RCC 7860 (cell line): ENCODE measurements at regions not wholly inside any gene's neighbourhood (a gene's known extent, or its start where the extent isn't known, plus 50 kb on each side); places are given as distances from the start of the nearest gene placed in this dataset.
"Not testable (repeated sequence)": the region's sequence is repeated elsewhere in the genome, so short reads cannot be mapped to it uniquely, and the experiment has no call there.

Experiments
- DNase-seq: peaks from one replicate; pipeline ENCODE4 v3.0.0-alpha.2; 2015; ENCODE audit warnings: low spot score
- FAIRE-seq: peaks from 2 replicates; lab custom pipeline; 2012; peaks lifted over from hg19 to GRCh38; lab: Jason Lieb, UNC

DNA sequence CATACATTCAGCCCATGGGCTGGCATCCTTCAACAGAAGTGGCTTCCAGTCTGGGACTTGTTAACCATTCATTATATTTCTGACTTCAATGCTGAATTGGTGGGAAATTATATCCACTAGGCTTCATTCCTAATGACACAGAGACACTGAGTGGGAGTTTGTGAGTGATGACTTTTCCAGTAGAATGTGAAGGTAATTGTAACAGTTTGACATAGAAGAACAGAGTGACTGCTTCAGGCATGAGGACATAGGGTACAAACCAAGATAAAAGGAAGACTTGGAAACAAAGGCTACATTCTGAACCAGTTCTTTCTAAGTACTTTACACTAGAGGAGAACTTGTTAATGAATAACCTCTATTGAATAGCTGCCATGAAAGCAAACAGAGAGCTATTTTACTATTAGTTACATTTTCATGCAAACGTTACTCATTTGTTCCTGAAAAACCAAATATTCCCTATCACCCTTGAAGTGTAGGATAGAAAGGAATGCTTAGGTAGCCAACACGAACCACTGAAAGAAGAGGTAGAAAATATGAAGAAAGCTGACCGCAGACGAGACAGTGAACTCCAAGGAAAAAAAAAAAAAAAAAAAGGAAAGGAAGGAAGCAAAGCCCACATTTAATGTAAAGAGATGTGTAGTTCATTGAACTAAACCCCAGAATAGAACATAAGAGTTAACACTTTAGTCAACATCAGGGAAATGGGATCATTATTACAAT lies 237.0 kb upstream of the SEMA3C start:
- FAIRE-seq, result peak; percentile 100
- DNase-seq, result peak; percentile 100

DNA sequence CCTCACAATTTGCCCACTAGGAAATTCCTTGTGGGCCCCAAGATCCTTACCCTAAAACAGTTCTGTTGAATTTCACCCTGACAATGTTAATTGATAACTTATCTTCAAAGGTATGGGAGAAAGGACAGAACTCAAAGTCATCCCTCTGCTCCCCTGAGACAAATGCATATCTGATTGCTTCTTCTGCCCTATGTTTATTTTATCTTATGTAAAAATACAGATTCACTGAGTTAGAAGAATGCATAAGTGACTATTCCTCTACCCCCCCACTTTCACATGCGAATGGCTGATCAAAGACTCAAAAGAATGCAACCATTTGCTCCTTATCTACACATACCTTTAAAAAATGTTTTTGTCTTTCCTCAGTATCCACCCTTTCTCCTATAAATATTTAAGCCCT lies 235.7 kb upstream of the SEMA3C start:
- DNase-seq, result no peak
- FAIRE-seq, result no peak

DNA sequence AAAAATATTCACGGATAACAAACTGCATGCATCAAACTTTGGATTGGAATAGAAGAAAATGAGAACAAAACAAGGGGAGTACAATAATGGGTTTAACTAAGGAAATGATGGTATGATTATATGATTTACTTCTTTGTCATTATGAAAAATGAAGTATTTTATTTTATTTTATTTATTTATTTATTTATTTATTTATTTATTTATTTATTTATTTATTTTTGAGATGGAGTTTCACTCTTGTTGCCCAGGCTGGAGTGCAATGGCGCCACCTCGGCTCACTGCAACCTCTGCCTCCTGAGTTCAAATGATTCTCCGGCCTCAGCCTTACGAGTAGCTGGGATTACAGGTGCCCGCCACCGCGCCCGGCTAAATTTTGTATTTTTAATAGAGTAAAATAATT lies 234.1 kb upstream of the SEMA3C start:
- DNase-seq, FAIRE-seq: not testable (repeated sequence)

DNA sequence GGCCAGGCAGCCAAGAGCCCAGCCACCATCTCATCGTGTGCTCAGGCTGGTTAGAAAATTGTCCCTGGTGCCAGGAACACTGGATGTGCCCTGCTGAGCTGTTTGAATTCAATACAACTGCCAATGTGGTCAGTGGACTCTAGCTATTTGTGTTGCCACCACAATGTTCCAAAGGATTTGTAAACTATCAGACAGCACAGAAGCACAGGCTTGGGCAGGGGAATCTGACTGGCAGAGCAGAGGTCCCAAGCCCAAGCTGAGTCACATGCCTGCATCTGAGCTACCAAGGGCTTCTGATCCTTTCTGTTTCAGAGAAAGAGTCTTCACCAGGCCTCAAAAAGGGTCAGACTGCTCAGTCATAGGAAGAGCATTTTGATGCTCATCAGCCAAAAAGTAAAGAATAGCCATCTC lies 232.1 kb upstream of the SEMA3C start:
- DNase-seq (peak; percentile 51), FAIRE-seq (no peak)

DNA sequence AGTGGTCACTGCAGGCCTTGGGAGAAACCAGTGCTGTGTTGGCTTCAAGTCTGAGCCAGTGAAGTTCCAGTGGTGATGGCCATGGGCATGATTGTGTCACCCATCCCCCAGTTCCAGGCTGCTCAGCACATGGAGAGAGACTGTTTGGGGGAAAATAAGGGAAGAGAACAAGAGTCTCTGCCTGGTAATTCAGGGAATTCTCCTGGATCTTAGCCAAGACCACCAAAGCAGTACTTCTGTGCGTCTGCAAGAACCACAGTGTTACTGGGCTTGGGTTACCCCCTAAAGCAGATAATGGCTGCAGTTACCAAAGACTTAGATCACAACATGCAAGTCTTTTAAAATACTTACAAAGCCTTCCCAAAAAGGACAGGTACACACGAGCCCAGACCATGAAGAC lies 225.0 kb upstream of the SEMA3C start:
- no peak for FAIRE-seq
- DNase-seq, result no peak

DNA sequence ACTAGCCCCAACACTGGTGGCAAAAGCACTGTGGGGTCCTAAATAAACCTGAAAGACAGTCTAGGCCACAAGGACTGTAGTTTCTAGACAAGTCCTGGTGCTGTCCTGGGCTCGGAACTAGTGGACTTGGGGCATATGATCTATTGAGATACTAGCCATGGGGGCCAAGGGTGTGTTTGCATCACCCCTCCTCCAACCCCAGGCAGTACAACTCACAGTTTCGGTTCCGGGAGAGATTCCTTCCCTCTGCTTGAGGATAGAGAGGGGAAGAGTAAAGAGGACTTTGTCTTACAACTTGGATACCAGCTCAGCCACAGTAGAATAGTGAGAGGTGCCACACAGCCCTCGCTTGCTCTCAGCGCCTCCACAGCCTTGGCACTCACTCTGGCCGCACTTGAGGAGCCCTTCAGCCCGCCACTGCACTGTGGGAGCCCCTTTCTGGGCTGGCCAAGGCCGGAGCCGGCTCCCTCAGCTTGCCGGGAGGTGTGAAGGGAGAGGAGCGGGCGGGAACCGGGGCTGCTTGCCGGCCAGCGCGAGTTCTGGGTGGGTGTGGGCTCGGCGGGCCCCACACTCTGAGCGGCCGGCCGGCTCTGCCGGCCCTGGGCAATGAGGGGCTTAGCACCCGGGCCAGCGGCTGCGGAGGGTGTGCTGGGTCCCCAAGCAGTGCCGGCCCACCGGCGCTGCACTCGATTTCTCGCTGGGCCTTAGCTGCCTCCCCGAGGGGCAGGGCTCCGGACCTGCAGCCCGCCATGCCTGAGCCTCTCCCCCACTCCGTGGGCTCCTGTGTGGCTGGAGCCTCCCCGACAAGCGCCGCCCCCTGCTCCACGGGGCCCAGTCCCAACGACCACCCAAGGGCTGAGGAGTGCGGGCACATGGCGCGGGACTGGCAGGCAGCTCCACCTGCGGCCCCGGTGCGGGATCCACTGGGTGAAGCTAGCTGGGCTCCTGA lies 222.7 kb upstream of the SEMA3C start:
- not testable (repeated sequence) for FAIRE-seq

DNA sequence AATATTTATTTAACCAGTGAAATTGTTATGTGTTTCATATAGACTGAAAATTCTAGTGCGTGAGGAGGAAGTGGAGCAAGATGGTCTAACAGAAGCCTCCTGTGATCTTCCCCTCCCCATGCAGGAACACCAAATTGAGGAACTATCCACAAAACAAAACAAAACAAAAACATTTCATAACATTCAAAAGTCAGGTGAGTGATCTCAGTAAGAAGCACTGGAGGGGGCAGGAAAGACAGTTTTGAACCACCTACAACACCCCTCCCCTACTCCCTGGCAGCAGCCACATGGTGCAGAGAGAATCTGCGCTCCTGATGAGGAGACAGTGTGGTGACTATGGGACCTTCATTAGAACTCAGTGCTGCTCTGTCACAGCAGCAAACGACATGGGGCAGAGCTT lies 221.9 kb upstream of the SEMA3C start:
- DNase-seq (no peak), FAIRE-seq (no peak)

More for the DNA sequence above, 222.7 kb upstream of the SEMA3C start:
- not testable (repeated sequence) for DNase-seq

DNA sequence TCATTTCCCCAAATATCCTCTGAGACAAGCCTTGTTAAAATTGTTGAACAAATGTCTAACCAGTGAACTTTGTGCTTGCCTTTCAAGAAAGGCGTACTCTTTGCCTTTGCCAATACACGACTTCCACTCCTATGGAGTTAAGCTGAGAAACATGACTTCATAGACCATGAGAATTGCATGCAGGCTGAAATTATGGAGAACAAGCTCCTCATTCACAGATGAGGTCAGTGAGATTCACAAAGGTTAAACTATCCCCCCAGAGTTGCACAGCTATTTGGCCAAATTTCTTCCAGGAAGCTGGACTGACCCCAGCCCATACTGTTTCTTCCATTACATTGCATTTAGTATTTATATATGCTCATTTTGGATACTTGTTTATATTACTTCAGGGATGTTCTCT lies 221.4 kb upstream of the SEMA3C start:
- FAIRE-seq (no peak), DNase-seq (no peak)

DNA sequence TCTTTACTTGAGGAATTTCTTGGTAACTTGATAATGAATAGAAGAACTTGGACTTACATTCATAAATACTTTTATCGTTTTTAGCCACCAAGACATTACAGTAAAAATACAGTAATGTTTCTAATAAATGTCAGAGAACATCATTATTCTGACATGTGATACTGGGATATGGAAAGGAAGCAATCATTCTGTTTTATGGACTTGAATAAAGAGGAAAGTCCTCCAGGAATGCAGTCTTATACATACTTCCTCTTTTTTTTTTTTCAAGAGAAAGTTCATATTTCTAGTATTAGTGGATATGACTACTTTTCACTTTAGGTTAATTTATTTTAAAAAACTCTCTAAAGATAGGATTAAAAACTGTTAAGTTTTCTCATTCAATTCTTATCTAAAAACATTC lies 220.0 kb upstream of the SEMA3C start:
- DNase-seq (no peak), FAIRE-seq (no peak)

DNA sequence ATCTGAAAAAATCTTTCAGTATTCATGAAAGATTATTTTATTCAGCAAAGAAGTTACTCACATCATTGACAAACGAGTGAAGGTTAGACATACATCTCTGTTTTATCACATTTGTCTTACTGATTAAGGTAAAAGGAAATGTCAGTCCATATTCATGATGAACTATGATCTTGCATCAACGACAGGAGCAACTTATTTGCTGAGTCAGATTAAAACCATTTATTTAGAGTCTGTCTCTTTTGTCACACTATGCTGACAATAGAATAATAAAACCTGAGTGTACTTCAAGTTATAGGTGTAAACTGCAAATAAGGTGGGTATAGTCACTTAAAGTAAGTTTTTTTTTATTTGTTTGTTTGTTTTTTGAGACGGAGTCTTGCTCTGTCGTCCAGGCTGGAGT lies 216.5 kb upstream of the SEMA3C start:
- DNase-seq (no peak), FAIRE-seq (no peak)

DNA sequence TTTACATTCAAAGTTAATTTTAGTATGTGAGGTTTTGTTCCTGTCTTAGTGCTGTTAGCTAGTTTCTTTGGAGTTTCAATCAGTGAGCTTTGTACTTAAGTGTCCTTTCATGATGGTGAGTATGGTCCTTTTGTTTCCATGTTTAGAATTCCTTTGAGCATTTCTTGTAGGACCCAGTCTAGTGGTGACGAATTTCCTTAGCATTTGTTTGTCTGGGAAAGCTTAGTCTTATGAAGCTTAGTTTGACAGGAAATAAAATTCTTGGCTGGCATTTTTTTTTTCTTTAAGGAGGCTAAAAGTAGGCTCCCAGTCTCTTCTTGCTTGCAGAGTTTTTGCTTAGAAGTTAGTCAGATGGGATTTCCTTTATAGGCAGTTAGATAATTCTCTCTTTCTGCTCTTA lies 209.2 kb upstream of the SEMA3C start:
- no peak for FAIRE-seq

DNA sequence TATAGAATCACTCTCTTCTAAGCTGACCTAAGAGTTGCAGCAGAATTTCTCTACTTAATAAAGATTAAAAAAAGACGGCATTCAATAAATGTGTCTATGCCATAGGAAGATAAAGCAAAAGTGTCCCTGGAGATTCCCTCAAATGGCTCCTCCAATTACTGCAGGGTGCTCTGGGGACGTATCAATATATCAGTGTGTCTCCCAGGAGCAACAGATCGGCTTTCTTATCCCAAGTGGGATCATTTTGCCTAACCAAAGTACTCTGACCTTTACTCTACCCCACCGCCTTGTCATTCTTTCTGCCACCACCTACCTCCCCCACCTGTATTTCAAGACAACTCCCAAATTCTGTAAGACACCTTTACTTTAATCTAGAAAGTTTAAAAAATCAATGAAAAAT lies 202.0 kb upstream of the SEMA3C start:
- DNase-seq, result no peak
- FAIRE-seq, result no peak

More for the DNA sequence above, 209.2 kb upstream of the SEMA3C start:
- no peak for DNase-seq

DNA sequence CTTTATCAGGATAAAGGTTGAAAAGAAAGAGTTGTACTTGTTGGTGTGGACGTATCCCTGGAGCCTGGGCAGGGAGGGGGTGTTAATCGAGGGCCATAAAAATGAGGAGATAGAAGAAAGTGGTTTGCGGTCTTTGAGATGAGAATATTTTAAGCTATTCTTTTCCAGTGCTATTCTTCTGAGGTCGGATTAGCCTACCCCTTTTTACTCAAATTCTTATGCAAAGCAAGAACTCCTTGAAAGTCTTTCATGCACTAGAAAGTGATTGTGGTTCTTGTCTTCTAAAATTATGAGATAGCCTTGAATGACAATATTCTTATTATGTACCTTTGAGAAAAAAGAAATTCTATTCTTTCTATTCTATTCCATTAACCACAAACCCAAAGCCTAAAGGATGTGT lies 201.3 kb upstream of the SEMA3C start:
- DNase-seq (no peak), FAIRE-seq (no peak)

DNA sequence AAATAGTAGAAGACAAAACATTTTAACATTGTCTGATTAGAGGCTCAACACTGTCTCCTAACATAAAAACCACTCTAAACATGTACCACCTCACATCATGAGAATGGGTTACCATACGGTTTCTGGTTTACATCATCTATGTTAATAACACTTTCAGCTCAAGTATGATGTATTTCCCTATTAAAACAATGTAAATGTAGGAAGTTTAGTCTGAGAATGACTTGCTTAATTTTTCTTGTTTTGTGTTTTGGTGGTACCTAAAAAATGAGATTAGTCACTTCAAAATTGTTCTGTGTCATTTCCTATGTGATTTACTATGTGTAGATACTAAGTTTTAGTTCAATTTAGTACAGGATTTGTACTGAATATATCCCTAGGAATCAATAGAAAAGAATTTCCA lies 195.8 kb upstream of the SEMA3C start:
- FAIRE-seq, result peak; percentile 47
- DNase-seq, result no peak

DNA sequence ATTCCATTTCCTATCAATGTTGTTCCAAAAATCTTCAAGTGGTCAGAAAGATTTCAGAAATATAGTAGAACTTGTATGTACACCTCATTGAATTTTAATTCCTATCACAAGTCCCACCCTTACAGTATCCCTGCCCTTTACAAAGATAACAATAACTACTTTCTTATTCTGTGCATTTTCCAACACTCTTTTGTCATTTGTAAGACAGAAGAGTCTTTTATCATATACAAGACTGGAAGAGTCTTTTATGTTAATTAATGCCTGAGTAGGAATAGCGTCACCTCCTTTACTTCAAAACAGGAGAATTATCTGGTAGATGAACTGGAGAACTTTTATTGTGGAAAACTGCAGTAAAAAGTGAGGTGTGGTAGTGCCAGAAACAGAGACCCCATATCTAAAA lies 193.9 kb upstream of the SEMA3C start:
- FAIRE-seq (no peak), DNase-seq (no peak)

DNA sequence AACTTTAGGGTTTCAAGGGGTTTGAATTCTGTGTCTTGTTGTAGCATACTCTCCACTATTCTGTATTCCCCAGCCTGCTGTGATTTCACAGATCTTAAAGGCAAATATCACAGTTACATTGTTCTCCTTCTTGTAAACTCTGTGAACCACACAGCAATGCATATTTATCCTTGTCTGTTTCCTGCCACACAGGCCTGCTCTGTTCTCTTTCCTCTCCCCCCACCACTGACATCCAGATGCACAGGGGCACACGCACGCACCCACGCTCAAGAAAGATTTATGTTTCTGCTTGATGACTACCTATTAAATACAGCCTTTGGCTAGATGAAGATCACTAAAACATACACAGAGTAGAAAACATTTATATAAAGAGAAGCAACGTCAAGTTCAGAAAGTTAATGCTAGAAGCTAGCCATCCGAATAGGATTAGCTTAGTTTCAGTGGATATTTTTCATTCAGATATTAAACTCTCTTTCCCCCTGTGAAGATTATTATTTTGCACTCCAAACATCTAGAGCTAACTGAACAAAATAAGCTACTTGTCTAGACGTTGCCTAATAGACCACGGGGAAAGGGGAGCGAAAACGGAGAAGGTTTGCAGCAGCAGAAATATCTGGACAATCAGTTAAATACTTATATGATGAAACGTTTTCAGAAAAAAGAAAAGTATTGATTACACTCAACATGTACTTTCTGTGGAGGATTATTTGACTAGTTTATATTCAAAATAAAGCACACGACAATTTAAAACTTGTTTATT lies 193.1 kb upstream of the SEMA3C start:
- DNase-seq (no peak), FAIRE-seq (no peak)

DNA sequence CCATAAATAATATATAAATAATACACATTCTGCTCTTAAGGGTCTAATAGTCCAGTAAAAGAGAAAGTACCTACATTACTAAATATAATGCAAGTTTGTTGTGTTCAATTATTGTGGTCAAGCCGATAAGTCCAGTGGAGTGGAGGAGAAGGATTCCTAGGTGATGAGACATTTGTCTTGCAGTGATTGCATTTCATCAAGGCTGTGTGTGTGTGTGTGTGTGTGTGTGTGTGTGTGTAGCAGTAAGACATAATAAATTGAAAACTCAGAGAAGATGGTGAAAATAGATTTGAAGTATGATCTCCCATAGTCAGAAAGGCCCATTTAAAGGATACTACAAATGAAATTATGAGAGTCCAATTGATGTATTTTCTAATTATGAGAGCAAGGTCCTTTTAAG lies 192.5 kb upstream of the SEMA3C start:
- FAIRE-seq, result peak; percentile 91
- peak; percentile 84 for DNase-seq

DNA sequence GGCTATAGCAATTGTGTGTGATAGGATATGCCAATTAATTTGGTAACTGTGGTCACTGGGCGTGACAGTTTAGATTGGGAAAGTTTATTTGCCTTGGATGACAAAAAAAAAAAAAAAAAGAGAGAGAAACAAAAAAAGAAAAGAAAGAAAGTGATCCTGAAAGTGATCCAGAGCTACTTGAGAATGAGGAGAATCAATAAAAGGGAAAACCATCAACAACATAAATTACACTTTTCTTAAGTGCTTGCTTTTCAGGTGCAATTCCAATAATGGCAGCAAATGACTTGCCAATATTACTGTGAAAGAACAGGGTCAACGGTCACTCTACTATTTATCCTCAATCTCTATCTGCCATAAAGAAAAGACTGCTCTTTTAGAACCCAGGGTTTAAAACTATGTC lies 191.8 kb upstream of the SEMA3C start:
- peak; percentile 38 for FAIRE-seq
- DNase-seq, result no peak

DNA sequence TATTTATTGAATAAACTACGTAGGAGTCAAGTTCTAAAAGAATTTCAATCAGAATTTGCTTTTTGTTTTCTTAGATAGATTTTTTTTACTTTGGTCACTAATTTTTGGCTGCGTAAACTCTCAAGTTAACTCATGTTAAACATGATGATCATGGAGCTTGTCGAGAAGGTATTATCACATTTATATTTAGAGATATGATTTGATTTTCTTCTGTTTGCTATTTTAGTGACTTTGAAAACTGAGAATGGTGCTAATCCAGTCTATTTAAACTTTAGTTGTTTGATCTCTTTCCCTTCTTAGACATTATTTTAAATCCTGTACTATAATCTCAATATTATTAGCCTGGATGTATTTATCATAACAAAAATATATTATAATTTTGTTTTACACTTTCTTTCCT lies 179.4 kb upstream of the SEMA3C start:
- DNase-seq, result no peak
- FAIRE-seq, result no peak

DNA sequence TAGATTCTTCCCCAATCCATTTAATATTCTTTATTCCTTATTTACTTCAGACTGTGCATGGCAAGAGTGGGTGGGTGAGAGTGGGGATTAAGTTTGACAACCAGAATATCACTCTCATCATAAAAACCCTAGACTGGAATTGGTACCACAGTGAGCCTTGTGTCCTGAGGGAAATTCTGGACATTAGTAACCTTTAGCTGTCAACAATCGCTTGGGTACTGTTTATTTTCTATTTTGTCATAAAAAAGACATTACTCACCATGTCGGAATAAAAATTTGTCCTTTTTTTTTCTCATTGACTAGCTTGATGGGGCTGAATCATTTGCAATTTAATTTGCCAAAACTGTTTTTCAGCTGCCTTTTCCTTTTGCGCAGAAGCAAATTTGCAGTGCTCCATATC lies 176.1 kb upstream of the SEMA3C start:
- no peak for FAIRE-seq
- no peak for DNase-seq

DNA sequence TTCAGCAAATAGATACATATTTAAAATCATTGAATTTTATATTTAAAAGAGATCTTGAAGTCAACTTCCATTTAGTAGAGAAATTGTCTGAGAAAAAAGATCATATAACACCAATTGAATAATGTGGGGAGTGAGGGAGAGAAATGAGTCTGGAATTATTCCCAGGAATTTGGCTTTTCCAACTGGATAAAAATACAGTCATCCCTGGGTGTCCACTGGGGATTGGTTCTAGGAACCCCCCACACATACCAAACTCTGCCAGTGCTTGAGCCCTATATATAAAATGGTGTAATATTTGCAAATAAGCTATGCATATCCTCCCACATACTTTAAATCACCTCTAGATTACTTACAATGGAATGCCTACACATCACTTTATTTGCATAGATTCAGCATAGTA lies 162.8 kb upstream of the SEMA3C start:
- DNase-seq, result peak; percentile 24
- no peak for FAIRE-seq
